Panc1 (cell line): ENCODE measurements at regions not wholly inside any gene's neighbourhood (a gene's known extent, or its start where the extent isn't known, plus 50 kb on each side); places are given as distances from the start of the nearest gene placed in this dataset.

Experiments used
- ATAC-seq: fragments of 200-7000 bp; cut with Tn5 transposase; 2 replicates; pipeline ENCODE4 v1.9.1; 2020; ENCODE audit warnings: mild to moderate bottlenecking, moderate library complexity
- BruUV-seq: library from RNA; stranded (reverse); fragments of 400-500 nt; replicated peaks from 2 replicates; lab custom pipeline; 2021; lab: Mats Ljungman, UMichigan
- CTCF ChIA-PET: fragments of 300-600 bp; sonication (Branson Sonifier 250); formaldehyde crosslinking; loops from one replicate; lab custom pipeline; 2022; ENCODE audit warnings: antibody characterized with exemption; lab: Charles Lee
- POLR2A ChIA-PET: fragments of 300-600 bp; sonication (Branson Sonifier 250); formaldehyde crosslinking; loops from one replicate; lab custom pipeline; 2022; ENCODE audit warnings: antibody characterized with exemption; lab: Charles Lee
- DNase-seq: peaks from one replicate; pipeline ENCODE4 v3.0.0-alpha.2; 2010; ENCODE audit warnings: low read depth, low spot score
- H3K27ac ChIP-seq: 2 replicates; pipeline ENCODE4 v1.5.1; 2011; ENCODE audit warnings: mild to moderate bottlenecking, low read length, inconsistent platforms
- H3K27me3 ChIP-seq: fragments of 200-500 bp; sonication (Bioruptor generic); 2 replicates; pipeline ENCODE4 v1.6.0; 2014; ENCODE audit warnings: low read length, inconsistent platforms; ENCODE audit not compliant: control insufficient read depth, insufficient read depth
- H3K36me3 ChIP-seq: fragments of 200-500 bp; sonication (Bioruptor generic); 2 replicates; pipeline ENCODE4 v1.5.1; 2014; ENCODE audit warnings: inconsistent platforms, mild to moderate bottlenecking, low read length, moderate library complexity; ENCODE audit not compliant: control insufficient read depth, insufficient read depth
- H3K4me1 ChIP-seq: 2 replicates; pipeline ENCODE4 v1.5.1; 2011; ENCODE audit warnings: inconsistent platforms, mild to moderate bottlenecking, low read length, moderate library complexity; ENCODE audit not compliant: control insufficient read depth, insufficient read depth
- H3K4me3 ChIP-seq, 2 experiments: 2 replicates each; pipeline ENCODE4 v1.5.1; 2011 to 2012; ENCODE audit warnings: low read depth in 2 of 2, low read length in 2 of 2, mild to moderate bottlenecking in 2 of 2, inconsistent platforms in 1 of 2, moderate library complexity in 1 of 2
- H3K9me3 ChIP-seq: fragments of 200-500 bp; sonication (Bioruptor generic); 2 replicates; pipeline ENCODE4 v1.5.1; 2014; ENCODE audit warnings: low read depth, mild to moderate bottlenecking, inconsistent platforms, low read length, moderate library complexity; ENCODE audit not compliant: control insufficient read depth, insufficient read depth
- POLR2AphosphoS5 ChIP-seq: IDR thresholded peaks from 2 replicates; pipeline ENCODE4 v1.6.1; 2012; ENCODE audit warnings: mild to moderate bottlenecking, low read depth, low read length, moderate library complexity
- REST ChIP-seq, 2 experiments: IDR thresholded peaks; 2 replicates each; pipeline ENCODE4 v1.6.1; 2011 to 2012; ENCODE audit warnings: low read depth in 2 of 2, control low read depth in 1 of 2, low read length in 1 of 2, mild to moderate bottlenecking in 1 of 2, moderate library complexity in 1 of 2; ENCODE audit not compliant: insufficient read depth in 1 of 2
- SIN3A ChIP-seq: IDR thresholded peaks from 2 replicates; pipeline ENCODE4 v1.6.1; 2012; ENCODE audit warnings: low read depth, mild to moderate bottlenecking, low read length, moderate library complexity, borderline replicate concordance; ENCODE audit not compliant: insufficient read depth
- TCF7L2 ChIP-seq: IDR thresholded peaks from 2 replicates; pipeline ENCODE4 v1.6.1; 2011; ENCODE audit warnings: mild to moderate bottlenecking, low read depth, low read length, inconsistent platforms
- in situ Hi-C: cut with HindIII; loops from 2 replicates; pipeline ENCODE4 v1.10.0; 2016; ENCODE audit warnings: low sequenced_read_pairs, low pct_unique_long_range_greater_than_20kb
- intact Hi-C: fragments of 100-400 bp; cut with micrococcal nuclease; formaldehyde crosslinking; loops from one replicate; pipeline ENCODE4 v1.10.0; 2022; ENCODE audit not compliant: unreplicated experiment
- TF ChIP-seq, protein P1 (sequence below): fragments of 450-650 bp; IDR thresholded peaks from 2 replicates; pipeline ENCODE4 v1.5.1; 2017; ENCODE audit warnings: mild to moderate bottlenecking

DNA sequence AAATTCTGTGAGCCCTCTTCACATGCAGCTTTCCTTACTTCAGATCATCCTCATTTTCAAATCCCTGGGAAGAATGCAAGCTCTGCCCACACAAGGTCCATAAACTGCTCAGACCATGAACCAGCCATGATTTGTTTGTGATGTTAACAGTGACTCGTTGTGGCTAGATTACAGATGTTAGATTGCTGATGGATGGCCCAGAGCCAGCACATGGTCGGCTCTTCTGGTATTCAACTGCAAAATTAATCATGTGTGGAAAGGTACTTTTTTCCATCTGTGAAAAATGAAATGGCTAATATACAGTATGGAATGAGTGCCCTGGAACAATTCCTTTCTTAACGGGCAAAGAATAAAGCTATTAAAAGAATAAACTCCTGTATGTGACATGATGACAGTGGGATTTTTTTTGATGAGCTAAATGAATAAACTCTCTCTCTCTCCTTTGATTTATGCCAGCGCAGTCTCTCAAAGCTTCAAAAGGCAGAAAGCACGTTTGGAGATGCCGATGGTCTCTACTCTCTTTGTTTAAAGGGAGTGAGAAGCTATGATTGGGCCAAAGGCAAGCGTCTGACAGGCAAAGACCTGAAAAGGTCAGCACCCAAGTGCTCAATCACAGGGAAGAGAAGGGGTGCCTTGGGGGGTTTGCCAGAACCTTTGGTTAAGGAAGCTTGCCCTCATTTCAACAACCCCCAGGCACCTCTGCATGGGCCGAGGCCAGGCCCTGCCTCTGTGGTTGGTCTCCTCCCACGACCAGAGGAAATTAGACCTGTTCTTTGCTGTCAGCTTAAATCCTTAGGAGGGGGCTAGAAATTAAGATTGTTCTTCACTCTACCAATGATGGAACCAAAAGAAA lies 444.0 kb upstream of the NFE2L3 start:
- intact Hi-C loops (no loop called here), in situ Hi-C loops (no loop called here)
- no peak for TF ChIP-seq TCF7L2
- TF ChIP-seq REST (IDR thresholded peaks at IDR 0.05; ENCODE audit: insufficient read depth in 1 of 2, low read depth in 2 of 2, low read length in 1 of 2) = no peak
- no peak for TF ChIP-seq POLR2AphosphoS5
- ATAC-seq (no peak), DNase-seq (no peak)
- no peak overlapping the region for H3K4me3 ChIP-seq
- no peak overlapping the region for H3K27ac ChIP-seq
- H3K9me3 ChIP-seq = no peaks in the 10 kb centered on the region
- no TSS peak for BruUV-seq
- CTCF ChIA-PET = no interaction called here
- POLR2A ChIA-PET = no interaction called here
- H3K27me3 ChIP-seq = no peaks in the 10 kb centered on the region
- no peaks in the 10 kb centered on the region for H3K4me1 ChIP-seq
- H3K36me3 ChIP-seq = no peaks in the 10 kb centered on the region

DNA sequence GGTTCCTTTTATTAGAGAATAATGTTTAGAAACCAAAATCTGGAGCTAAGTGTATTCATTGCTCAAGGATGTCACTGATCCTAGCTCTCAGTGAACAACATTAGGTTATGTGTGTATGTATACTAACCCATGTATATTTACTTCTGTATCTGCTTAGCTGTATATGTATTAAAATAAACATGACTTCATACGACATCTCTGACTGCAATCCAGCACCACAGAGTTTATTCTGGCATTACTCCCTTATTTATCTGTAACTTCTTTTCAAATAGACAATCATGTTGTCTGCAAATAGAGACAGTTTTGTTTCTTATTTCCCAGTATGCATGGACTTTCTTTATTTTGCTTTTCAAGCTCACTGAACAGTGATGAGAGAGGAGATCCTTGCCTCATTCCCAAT lies 441.0 kb upstream of the NFE2L3 start:
- in situ Hi-C loops = no loop called here
- H3K27ac ChIP-seq = no peak overlapping the region
- no peak overlapping the region for H3K4me3 ChIP-seq
- ChIA-PET CTCF (no interaction called here), POLR2A (no interaction called here)
- TF ChIP-seq, protein P1, sequence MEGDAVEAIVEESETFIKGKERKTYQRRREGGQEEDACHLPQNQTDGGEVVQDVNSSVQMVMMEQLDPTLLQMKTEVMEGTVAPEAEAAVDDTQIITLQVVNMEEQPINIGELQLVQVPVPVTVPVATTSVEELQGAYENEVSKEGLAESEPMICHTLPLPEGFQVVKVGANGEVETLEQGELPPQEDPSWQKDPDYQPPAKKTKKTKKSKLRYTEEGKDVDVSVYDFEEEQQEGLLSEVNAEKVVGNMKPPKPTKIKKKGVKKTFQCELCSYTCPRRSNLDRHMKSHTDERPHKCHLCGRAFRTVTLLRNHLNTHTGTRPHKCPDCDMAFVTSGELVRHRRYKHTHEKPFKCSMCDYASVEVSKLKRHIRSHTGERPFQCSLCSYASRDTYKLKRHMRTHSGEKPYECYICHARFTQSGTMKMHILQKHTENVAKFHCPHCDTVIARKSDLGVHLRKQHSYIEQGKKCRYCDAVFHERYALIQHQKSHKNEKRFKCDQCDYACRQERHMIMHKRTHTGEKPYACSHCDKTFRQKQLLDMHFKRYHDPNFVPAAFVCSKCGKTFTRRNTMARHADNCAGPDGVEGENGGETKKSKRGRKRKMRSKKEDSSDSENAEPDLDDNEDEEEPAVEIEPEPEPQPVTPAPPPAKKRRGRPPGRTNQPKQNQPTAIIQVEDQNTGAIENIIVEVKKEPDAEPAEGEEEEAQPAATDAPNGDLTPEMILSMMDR = no peak
- no peak for TF ChIP-seq SIN3A
- TF ChIP-seq TCF7L2 = no peak
- no peak for TF ChIP-seq REST (IDR thresholded peaks at IDR 0.05; ENCODE audit: insufficient read depth in 1 of 2, low read depth in 2 of 2, low read length in 1 of 2)
- TF ChIP-seq POLR2AphosphoS5 = no peak
- no TSS peak for BruUV-seq
- DNase-seq (no peak), ATAC-seq (no peak)
- H3K4me1 ChIP-seq = no peaks in the 10 kb centered on the region
- H3K27me3 ChIP-seq = no peaks in the 10 kb centered on the region
- no peaks in the 10 kb centered on the region for H3K36me3 ChIP-seq
- no peaks in the 10 kb centered on the region for H3K9me3 ChIP-seq
- intact Hi-C loops = no loop called here
